ENCODE measurements at regions not wholly inside any gene's neighbourhood (a gene's known extent, or its start where the extent isn't known, plus 50 kb on each side); places are given as distances from the start of the nearest gene placed in this dataset.

DNA sequence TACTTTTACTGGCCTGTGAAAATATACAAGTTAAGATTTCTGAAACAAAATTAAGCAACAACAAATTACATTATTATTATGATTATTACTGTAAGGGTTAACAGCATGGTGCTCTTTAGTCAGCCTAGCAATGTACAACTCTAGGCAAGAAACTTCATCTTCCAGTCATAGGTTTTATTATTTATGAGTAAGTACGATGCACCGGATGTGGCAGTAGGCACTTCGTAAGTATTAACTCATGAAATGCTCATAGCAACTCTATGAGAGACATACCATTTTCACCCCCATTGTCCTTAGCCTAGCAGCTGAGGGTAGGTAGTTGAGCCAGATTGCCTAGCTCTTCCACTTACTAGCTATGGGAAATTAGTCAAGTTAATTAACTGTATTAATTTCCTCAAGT is 68.0 kb upstream of the PTPRG start:
- TF ChIP-seq, protein P1, sequence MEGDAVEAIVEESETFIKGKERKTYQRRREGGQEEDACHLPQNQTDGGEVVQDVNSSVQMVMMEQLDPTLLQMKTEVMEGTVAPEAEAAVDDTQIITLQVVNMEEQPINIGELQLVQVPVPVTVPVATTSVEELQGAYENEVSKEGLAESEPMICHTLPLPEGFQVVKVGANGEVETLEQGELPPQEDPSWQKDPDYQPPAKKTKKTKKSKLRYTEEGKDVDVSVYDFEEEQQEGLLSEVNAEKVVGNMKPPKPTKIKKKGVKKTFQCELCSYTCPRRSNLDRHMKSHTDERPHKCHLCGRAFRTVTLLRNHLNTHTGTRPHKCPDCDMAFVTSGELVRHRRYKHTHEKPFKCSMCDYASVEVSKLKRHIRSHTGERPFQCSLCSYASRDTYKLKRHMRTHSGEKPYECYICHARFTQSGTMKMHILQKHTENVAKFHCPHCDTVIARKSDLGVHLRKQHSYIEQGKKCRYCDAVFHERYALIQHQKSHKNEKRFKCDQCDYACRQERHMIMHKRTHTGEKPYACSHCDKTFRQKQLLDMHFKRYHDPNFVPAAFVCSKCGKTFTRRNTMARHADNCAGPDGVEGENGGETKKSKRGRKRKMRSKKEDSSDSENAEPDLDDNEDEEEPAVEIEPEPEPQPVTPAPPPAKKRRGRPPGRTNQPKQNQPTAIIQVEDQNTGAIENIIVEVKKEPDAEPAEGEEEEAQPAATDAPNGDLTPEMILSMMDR (IDR thresholded peaks at IDR 0.05; ENCODE audit: low read length), result no peak
- TF ChIP-seq EZH2 (IDR thresholded peaks at IDR 0.05; ENCODE audit: borderline replicate concordance, low read length), result no peak

Data from OCI-LY1 (cell line).